HL-60 (cell line): ENCODE measurements at regions not wholly inside any gene's neighbourhood (a gene's known extent, or its start where the extent isn't known, plus 50 kb on each side); places are given as distances from the start of the nearest gene placed in this dataset.

Experiments used
- DNase-seq, 2 experiments: peaks; one replicate each; pipeline ENCODE4 v3.0.0-alpha.2; 2010 to 2020; ENCODE audit warnings: low read depth in 1 of 2, low spot score in 1 of 2
- H3K27ac ChIP-seq: fragments of 250-450 bp; sonication (Bioruptor Pico); replicated peaks from 2 replicates; pipeline ENCODE4 v1.5.1; 2020; ENCODE audit warnings: mild to moderate bottlenecking, moderate library complexity
- H3K27me3 ChIP-seq: fragments of 250-450 bp; sonication (Bioruptor Pico); 2 replicates; pipeline ENCODE4 v1.5.1; 2021; ENCODE audit warnings: mild to moderate bottlenecking, moderate library complexity; ENCODE audit not compliant: insufficient read depth, poor library complexity, severe bottlenecking
- H3K4me3 ChIP-seq: replicated peaks from 2 replicates; pipeline ENCODE4 v1.5.1; 2011; ENCODE audit warnings: mild to moderate bottlenecking, control low read depth, low read length; ENCODE audit not compliant: insufficient read depth
- CTCF ChIP-seq: IDR thresholded peaks from one replicate; pipeline ENCODE4 v1.5.1; 2011; ENCODE audit warnings: low read length, control low read depth, inconsistent platforms; ENCODE audit not compliant: insufficient read depth
- GABPA ChIP-seq: IDR thresholded peaks from 2 replicates; pipeline ENCODE4 v1.6.1; 2012; ENCODE audit warnings: low read depth
- POLR2AphosphoS5 ChIP-seq: IDR thresholded peaks from 2 replicates; pipeline ENCODE4 v1.6.1; 2012; ENCODE audit warnings: low read depth
- SPI1 ChIP-seq: IDR thresholded peaks from 2 replicates; pipeline ENCODE4 v1.6.1; 2012; ENCODE audit warnings: low read depth, mild to moderate bottlenecking, borderline replicate concordance
- TF ChIP-seq, protein P1 (sequence below): IDR thresholded peaks from 2 replicates; pipeline ENCODE4 v1.6.1; 2012; ENCODE audit warnings: low read depth; ENCODE audit not compliant: insufficient replicate concordance

GRCh38 chr11:115905341-115906000 lies 401.3 kb upstream of the CADM1 start:
- no peak for DNase-seq
- TF ChIP-seq POLR2AphosphoS5 (no peak), CTCF (no peak), SPI1 (no peak), GABPA (no peak)
- TF ChIP-seq, protein P1, sequence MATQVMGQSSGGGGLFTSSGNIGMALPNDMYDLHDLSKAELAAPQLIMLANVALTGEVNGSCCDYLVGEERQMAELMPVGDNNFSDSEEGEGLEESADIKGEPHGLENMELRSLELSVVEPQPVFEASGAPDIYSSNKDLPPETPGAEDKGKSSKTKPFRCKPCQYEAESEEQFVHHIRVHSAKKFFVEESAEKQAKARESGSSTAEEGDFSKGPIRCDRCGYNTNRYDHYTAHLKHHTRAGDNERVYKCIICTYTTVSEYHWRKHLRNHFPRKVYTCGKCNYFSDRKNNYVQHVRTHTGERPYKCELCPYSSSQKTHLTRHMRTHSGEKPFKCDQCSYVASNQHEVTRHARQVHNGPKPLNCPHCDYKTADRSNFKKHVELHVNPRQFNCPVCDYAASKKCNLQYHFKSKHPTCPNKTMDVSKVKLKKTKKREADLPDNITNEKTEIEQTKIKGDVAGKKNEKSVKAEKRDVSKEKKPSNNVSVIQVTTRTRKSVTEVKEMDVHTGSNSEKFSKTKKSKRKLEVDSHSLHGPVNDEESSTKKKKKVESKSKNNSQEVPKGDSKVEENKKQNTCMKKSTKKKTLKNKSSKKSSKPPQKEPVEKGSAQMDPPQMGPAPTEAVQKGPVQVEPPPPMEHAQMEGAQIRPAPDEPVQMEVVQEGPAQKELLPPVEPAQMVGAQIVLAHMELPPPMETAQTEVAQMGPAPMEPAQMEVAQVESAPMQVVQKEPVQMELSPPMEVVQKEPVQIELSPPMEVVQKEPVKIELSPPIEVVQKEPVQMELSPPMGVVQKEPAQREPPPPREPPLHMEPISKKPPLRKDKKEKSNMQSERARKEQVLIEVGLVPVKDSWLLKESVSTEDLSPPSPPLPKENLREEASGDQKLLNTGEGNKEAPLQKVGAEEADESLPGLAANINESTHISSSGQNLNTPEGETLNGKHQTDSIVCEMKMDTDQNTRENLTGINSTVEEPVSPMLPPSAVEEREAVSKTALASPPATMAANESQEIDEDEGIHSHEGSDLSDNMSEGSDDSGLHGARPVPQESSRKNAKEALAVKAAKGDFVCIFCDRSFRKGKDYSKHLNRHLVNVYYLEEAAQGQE: no peak
- Histone ChIP-seq H3K4me3 (no peak overlapping the region), H3K27ac (no peak overlapping the region), H3K27me3 (no peaks in the 10 kb centered on the region)

DNA sequence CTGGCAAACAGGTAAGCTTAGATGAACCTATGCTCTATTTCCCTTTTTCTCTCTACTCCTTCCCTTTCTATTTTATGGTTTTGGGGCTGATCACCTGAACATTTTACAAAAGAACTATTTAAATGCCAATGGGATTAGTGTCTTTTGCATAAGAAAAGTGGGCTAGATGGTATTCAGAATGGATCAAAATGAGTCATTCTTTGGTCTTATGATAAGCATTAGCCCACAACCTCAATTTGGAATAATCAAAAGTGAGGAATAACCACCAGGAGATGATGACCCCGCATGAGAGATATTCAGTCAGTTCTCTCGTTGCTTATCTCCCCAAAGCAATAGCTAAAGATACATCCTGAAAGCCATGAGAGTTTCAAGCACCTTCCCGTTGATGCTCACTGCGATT lies 399.0 kb upstream of the CADM1 start:
- H3K4me3 ChIP-seq: no peak overlapping the region
- DNase-seq: no peak
- no peak overlapping the region for H3K27ac ChIP-seq
- H3K27me3 ChIP-seq: no peaks in the 10 kb centered on the region
- TF ChIP-seq GABPA: no peak
- TF ChIP-seq SPI1: no peak
- TF ChIP-seq POLR2AphosphoS5: no peak
- TF ChIP-seq CTCF: no peak
- TF ChIP-seq, protein P1: no peak

DNA sequence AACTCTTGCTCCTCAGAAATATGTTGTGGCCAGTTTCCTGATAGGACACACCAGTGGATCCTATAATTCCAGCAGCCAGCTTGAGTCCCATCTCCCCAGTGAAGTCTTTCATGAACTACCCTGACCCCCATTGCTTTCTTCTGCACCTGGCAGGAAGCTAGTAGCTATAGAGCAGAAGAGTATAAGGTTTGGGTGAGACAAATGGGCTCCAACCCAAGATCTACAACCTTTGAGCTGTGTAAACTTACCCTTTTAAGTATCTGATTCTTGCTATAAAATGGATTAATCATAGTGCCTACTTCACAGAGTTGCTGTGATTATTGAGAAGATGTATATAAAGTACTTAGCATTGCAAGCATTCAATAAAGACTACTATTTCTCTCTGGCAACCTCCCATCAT lies 396.9 kb upstream of the CADM1 start:
- DNase-seq: no peak
- TF ChIP-seq CTCF: no peak
- TF ChIP-seq GABPA: no peak
- TF ChIP-seq POLR2AphosphoS5: no peak
- TF ChIP-seq, protein P1: no peak
- TF ChIP-seq SPI1: no peak
- Histone ChIP-seq H3K27me3 (no peaks in the 10 kb centered on the region), H3K4me3 (no peak overlapping the region), H3K27ac (no peak overlapping the region)
